HCT116 (cell line): ENCODE measurements at regions not wholly inside any gene's neighbourhood (a gene's known extent, or its start where the extent isn't known, plus 50 kb on each side); places are given as distances from the start of the nearest gene placed in this dataset.

Experiments used
- ATAC-seq: fragments of 200-7000 bp; cut with Tn5 transposase; 2 replicates; pipeline ENCODE4 v1.9.1; 2020; ENCODE audit warnings: mild to moderate bottlenecking, moderate library complexity
- BruUV-seq: library from RNA; stranded (reverse); fragments of 400-500 nt; replicated peaks from 2 replicates; lab custom pipeline; 2021; lab: Mats Ljungman, UMichigan
- CTCF ChIA-PET: fragments of 300-600 bp; sonication (Branson Sonifier 250); formaldehyde crosslinking; loops from one replicate; lab custom pipeline; 2021; ENCODE audit warnings: antibody characterized with exemption; lab: Charles Lee
- POLR2A ChIA-PET: fragments of 300-600, 350-600 bp; sonication (Branson Sonifier 250); formaldehyde crosslinking; loops from one replicate; lab custom pipeline; 2021; ENCODE audit warnings: antibody characterized with exemption; lab: Charles Lee
- RAD21 ChIA-PET, 2 experiments: fragments of 300-600 bp; sonication (Branson Sonifier 250); formaldehyde crosslinking; loops; one replicate each; lab custom pipeline; 2023; ENCODE audit warnings: low total read pairs in 2 of 2; ENCODE audit not compliant: uncharacterized antibody in 2 of 2, unreplicated experiment in 2 of 2, low non-redundant PET in 1 of 2; lab: Charles Lee
- DNase-seq: peaks from one replicate; pipeline ENCODE4 v3.0.0-alpha.2; 2010; ENCODE audit warnings: low read depth, low spot score
- H2AFZ ChIP-seq: fragments of 200-600 bp; shearing (Covaris generic), sonication (generic); 2 replicates; pipeline ENCODE4 v1.6.1; 2017; ENCODE audit warnings: low read depth, mixed run types, mixed read lengths, antibody characterized with exemption, low read length; ENCODE audit not compliant: poor library complexity, severe bottlenecking
- H3K27ac ChIP-seq: 2 replicates; pipeline ENCODE4 v1.5.1; 2012; ENCODE audit warnings: low read depth, low read length
- H3K27me3 ChIP-seq: fragments of 200-600 bp; sonication (generic); 2 replicates; pipeline ENCODE4 v1.6.1; 2016; ENCODE audit warnings: mixed run types, low read length, mixed read lengths; ENCODE audit not compliant: insufficient read depth
- H3K36me3 ChIP-seq, 2 experiments: fragments of 200-500 bp in 1 of 2; fragments of 200-600 bp in 1 of 2; sonication (Bioruptor generic) in 1 of 2; sonication (generic) in 1 of 2; 2 replicates each; pipeline versions ENCODE4 v1.5.1 to v1.6.1; 2014 to 2016; ENCODE audit warnings: low read length in 2 of 2, inconsistent platforms in 1 of 2, mixed read lengths in 1 of 2, mixed run types in 1 of 2; ENCODE audit not compliant: insufficient read depth in 2 of 2, control insufficient read depth in 1 of 2
- H3K4me1 ChIP-seq, 2 experiments: fragments of 200-600 bp in 1 of 2; sonication (generic) in 1 of 2; 2 replicates each; pipeline versions ENCODE4 v1.5.1 to v1.6.1; 2012 to 2017; ENCODE audit warnings: low read length in 2 of 2, inconsistent platforms in 1 of 2, mild to moderate bottlenecking in 1 of 2, mixed read lengths in 1 of 2, mixed run types in 1 of 2, moderate library complexity in 1 of 2; ENCODE audit not compliant: insufficient read depth in 2 of 2, control insufficient read depth in 1 of 2
- H3K4me2 ChIP-seq: fragments of 200-600 bp; sonication (generic); 2 replicates; pipeline ENCODE4 v1.6.1; 2017; ENCODE audit warnings: mixed run types, low read length, mixed read lengths
- H3K4me3 ChIP-seq, 2 experiments: fragments of 200-600 bp in 1 of 2; sonication (generic) in 1 of 2; replicated peaks in 1 of 2; 2 replicates each; pipeline ENCODE4 v1.5.1; 2011 to 2016; ENCODE audit warnings: low read length in 2 of 2, control low read depth in 1 of 2, low read depth in 1 of 2, mild to moderate bottlenecking in 1 of 2, mixed read lengths in 1 of 2, mixed run types in 1 of 2
- H3K79me2 ChIP-seq: fragments of 200-600 bp; sonication (generic); 2 replicates; pipeline ENCODE4 v1.6.1; 2017; ENCODE audit warnings: mild to moderate bottlenecking, mixed run types, low read length, moderate library complexity, mixed read lengths; ENCODE audit not compliant: insufficient read depth
- H3K9ac ChIP-seq: fragments of 200-600 bp; sonication (generic); 2 replicates; pipeline ENCODE4 v1.6.1; 2016; ENCODE audit warnings: low read length, mixed read lengths
- H3K9me2 ChIP-seq: fragments of 200-600 bp; sonication (generic), shearing (Covaris generic); 2 replicates; pipeline ENCODE4 v1.6.1; 2017; ENCODE audit warnings: mixed run types, mild to moderate bottlenecking, moderate library complexity; ENCODE audit not compliant: insufficient read depth
- H3K9me3 ChIP-seq, 2 experiments: fragments of 200-500 bp in 1 of 2; fragments of 200-600 bp in 1 of 2; sonication (Bioruptor generic) in 1 of 2; sonication (generic) in 1 of 2; 2 replicates each; pipeline ENCODE4 v1.6.1; 2014 to 2017; ENCODE audit warnings: low read length in 2 of 2, mixed read lengths in 2 of 2, inconsistent platforms in 1 of 2, low read depth in 1 of 2, mild to moderate bottlenecking in 1 of 2, mixed run types in 1 of 2, moderate library complexity in 1 of 2; ENCODE audit not compliant: control insufficient read depth in 1 of 2, insufficient read depth in 1 of 2
- H4K20me1 ChIP-seq: fragments of 200-600 bp; sonication (generic), shearing (Covaris generic); 2 replicates; pipeline ENCODE4 v1.6.1; 2017; ENCODE audit warnings: mixed run types, mild to moderate bottlenecking, moderate library complexity; ENCODE audit not compliant: insufficient read depth
- CBX3 ChIP-seq: IDR thresholded peaks from 2 replicates; pipeline ENCODE4 v1.6.1; 2012; ENCODE audit warnings: low read depth
- EGR1 ChIP-seq: IDR thresholded peaks from 2 replicates; pipeline ENCODE4 v1.6.1; 2012; ENCODE audit warnings: low read depth
- ELF1 ChIP-seq: IDR thresholded peaks from 2 replicates; pipeline ENCODE4 v1.6.1; 2012; ENCODE audit warnings: low read depth, borderline replicate concordance
- EZH2 ChIP-seq: fragments of 200-600 bp; sonication (generic); IDR thresholded peaks from 2 replicates; pipeline ENCODE4 v1.6.1; 2017; ENCODE audit warnings: antibody characterized with exemption, mixed run types
- EZH2phosphoT487 ChIP-seq: fragments of 200-600 bp; IDR thresholded peaks from 2 replicates; pipeline ENCODE4 v1.6.1; 2018; ENCODE audit warnings: antibody characterized with exemption, borderline replicate concordance
- POLR2A ChIP-seq: IDR thresholded peaks from 2 replicates; pipeline ENCODE4 v1.7.0; 2011; ENCODE audit warnings: borderline replicate concordance; ENCODE audit not compliant: insufficient read depth, insufficient read length; ENCODE audit errors: extremely low read depth
- POLR2AphosphoS5 ChIP-seq: IDR thresholded peaks from 2 replicates; pipeline ENCODE4 v1.6.1; 2011; ENCODE audit warnings: mild to moderate bottlenecking, low read depth, low read length, moderate library complexity
- RAD21 ChIP-seq: IDR thresholded peaks from 2 replicates; pipeline ENCODE4 v1.6.1; 2012; ENCODE audit warnings: low read depth, mild to moderate bottlenecking
- SIN3A ChIP-seq: IDR thresholded peaks from 2 replicates; pipeline ENCODE4 v1.6.1; 2012; ENCODE audit warnings: low read depth
- SP1 ChIP-seq: IDR thresholded peaks from 2 replicates; pipeline ENCODE4 v1.6.1; 2012; ENCODE audit warnings: low read depth
- SRF ChIP-seq: IDR thresholded peaks from 2 replicates; pipeline ENCODE4 v1.6.1; 2012; ENCODE audit warnings: low read depth
- TCF7L2 ChIP-seq: IDR thresholded peaks from 2 replicates; pipeline ENCODE4 v1.7.0; 2011; ENCODE audit warnings: borderline replicate concordance, inconsistent platforms; ENCODE audit not compliant: insufficient read depth, insufficient read length; ENCODE audit errors: extremely low read depth
- YY1 ChIP-seq: IDR thresholded peaks from 2 replicates; pipeline ENCODE4 v1.6.1; 2011; ENCODE audit warnings: low read length, low read depth, moderate library complexity, mild to moderate bottlenecking; ENCODE audit not compliant: insufficient replicate concordance; ENCODE audit errors: extremely low read depth
- intact Hi-C: fragments of 100-400 bp; cut with micrococcal nuclease; formaldehyde crosslinking; loops from 2 replicates; pipeline ENCODE4 v1.10.0; 2022
- TF ChIP-seq, protein P1 (sequence below): IDR thresholded peaks from 2 replicates; pipeline ENCODE4 v1.6.1; 2012
- TF ChIP-seq, protein P2 (sequence below): IDR thresholded peaks from 2 replicates; pipeline ENCODE4 v1.6.1; 2011; ENCODE audit warnings: mild to moderate bottlenecking, low read length, moderate library complexity; ENCODE audit not compliant: insufficient replicate concordance; ENCODE audit errors: extremely low read depth
- TF ChIP-seq, protein P3 (sequence below), 3 experiments: fragments of 200-600 bp in 1 of 3; sonication (generic) in 1 of 3; IDR thresholded peaks in 2 of 3; conservative IDR thresholded peaks in 1 of 3; 2 replicates each; pipeline ENCODE4 v1.5.1; 2012 to 2017; ENCODE audit warnings: low read depth in 2 of 3, low read length in 2 of 3, antibody characterized with exemption in 1 of 3, borderline replicate concordance in 1 of 3, control low read depth in 1 of 3, mild to moderate bottlenecking in 1 of 3, mixed read lengths in 1 of 3, mixed run types in 1 of 3, moderate library complexity in 1 of 3; ENCODE audit not compliant: insufficient read depth in 1 of 3

DNA sequence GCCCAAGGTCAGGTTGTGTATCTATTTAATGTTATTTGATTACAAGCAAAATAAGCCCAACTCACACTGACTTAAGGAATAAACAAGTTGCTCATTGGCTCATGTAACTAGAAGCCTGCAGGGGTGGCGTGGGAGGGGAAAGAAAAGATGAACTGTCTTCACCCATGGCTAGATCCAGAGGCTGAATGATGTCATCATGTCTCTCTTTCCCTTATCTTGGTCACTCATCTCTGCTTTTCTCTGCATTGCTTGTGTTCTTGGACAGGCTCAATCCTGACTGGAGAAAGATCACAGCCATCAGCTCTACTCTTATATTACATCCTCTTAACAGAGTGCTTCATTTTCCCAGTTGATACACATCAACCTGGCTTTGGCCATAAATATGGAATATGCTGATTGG is 290.0 kb upstream of the DIAPH2 start:
- DNase-seq (no peak), ATAC-seq (no peak)
- Histone ChIP-seq H3K4me1 (no peaks in the 10 kb centered on the region), H3K9me3 (no peaks in the 10 kb centered on the region), H3K9me2 (no peaks in the 10 kb centered on the region), H3K36me3 (no peaks in the 10 kb centered on the region), H3K9ac (no peak overlapping the region), H3K4me2 (no peak overlapping the region), H3K4me3 (no peak overlapping the region), H3K27ac (no peak overlapping the region), H3K27me3 (no peaks in the 10 kb centered on the region), H2AFZ (no peak overlapping the region), H4K20me1 (no peaks in the 10 kb centered on the region), H3K79me2 (no peaks in the 10 kb centered on the region)
- POLR2A ChIA-PET, result no interaction called here
- RAD21 ChIA-PET, result no interaction called here
- BruUV-seq, result no TSS peak
- TF ChIP-seq TCF7L2, result no peak
- intact Hi-C loops, result no loop called here
- CTCF ChIA-PET, result no interaction called here

DNA sequence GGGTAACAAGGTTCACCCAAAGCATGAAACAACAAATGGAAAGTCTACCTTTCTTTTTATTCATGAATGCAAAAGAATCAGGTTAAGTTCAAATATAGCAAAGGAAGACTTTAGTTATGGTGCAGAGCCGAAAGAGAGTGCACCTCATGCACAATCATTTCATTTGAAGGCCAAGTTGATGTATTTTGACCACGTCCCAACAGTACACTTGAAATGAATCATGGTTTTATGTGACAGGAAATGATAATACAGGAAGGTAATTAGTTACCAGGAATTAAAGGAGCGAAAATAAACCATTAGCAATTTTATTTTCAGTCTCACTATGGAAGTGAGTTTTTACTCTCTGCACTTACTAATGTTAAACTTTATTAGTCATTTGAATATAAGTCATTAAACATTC is 281.2 kb upstream of the DIAPH2 start:
- intact Hi-C loops, result no loop called here
- no peak for DNase-seq
- Histone ChIP-seq H3K9me2 (no peaks in the 10 kb centered on the region), H3K4me2 (no peak overlapping the region), H4K20me1 (no peaks in the 10 kb centered on the region), H3K4me1 (no peaks in the 10 kb centered on the region), H3K9ac (no peak overlapping the region), H3K4me3 (no peak overlapping the region), H2AFZ (no peak overlapping the region), H3K27ac (no peak overlapping the region), H3K27me3 (no peaks in the 10 kb centered on the region), H3K36me3 (no peaks in the 10 kb centered on the region), H3K9me3 (no peaks in the 10 kb centered on the region), H3K79me2 (no peaks in the 10 kb centered on the region)
- no peak for ATAC-seq
- ChIA-PET CTCF (no interaction called here), POLR2A (no interaction called here), RAD21 (no interaction called here)
- BruUV-seq, result no TSS peak
- TF ChIP-seq YY1, result no peak
- TF ChIP-seq, protein P1, sequence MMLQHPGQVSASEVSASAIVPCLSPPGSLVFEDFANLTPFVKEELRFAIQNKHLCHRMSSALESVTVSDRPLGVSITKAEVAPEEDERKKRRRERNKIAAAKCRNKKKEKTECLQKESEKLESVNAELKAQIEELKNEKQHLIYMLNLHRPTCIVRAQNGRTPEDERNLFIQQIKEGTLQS, result no peak
- TF ChIP-seq POLR2AphosphoS5, result no peak
- TF ChIP-seq, protein P2, sequence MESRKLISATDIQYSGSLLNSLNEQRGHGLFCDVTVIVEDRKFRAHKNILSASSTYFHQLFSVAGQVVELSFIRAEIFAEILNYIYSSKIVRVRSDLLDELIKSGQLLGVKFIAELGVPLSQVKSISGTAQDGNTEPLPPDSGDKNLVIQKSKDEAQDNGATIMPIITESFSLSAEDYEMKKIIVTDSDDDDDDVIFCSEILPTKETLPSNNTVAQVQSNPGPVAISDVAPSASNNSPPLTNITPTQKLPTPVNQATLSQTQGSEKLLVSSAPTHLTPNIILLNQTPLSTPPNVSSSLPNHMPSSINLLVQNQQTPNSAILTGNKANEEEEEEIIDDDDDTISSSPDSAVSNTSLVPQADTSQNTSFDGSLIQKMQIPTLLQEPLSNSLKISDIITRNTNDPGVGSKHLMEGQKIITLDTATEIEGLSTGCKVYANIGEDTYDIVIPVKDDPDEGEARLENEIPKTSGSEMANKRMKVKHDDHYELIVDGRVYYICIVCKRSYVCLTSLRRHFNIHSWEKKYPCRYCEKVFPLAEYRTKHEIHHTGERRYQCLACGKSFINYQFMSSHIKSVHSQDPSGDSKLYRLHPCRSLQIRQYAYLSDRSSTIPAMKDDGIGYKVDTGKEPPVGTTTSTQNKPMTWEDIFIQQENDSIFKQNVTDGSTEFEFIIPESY, result no peak
- TF ChIP-seq EGR1, result no peak
- no peak for TF ChIP-seq CBX3
- no peak for TF ChIP-seq EZH2phosphoT487
- no peak for TF ChIP-seq TCF7L2
- TF ChIP-seq RAD21, result no peak
- no peak for TF ChIP-seq SRF
- no peak for TF ChIP-seq POLR2A
- TF ChIP-seq SP1, result no peak
- no peak for TF ChIP-seq ELF1
- TF ChIP-seq EZH2, result no peak
- no peak for TF ChIP-seq SIN3A
- TF ChIP-seq, protein P3, sequence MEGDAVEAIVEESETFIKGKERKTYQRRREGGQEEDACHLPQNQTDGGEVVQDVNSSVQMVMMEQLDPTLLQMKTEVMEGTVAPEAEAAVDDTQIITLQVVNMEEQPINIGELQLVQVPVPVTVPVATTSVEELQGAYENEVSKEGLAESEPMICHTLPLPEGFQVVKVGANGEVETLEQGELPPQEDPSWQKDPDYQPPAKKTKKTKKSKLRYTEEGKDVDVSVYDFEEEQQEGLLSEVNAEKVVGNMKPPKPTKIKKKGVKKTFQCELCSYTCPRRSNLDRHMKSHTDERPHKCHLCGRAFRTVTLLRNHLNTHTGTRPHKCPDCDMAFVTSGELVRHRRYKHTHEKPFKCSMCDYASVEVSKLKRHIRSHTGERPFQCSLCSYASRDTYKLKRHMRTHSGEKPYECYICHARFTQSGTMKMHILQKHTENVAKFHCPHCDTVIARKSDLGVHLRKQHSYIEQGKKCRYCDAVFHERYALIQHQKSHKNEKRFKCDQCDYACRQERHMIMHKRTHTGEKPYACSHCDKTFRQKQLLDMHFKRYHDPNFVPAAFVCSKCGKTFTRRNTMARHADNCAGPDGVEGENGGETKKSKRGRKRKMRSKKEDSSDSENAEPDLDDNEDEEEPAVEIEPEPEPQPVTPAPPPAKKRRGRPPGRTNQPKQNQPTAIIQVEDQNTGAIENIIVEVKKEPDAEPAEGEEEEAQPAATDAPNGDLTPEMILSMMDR (IDR thresholded peaks at IDR 0.05 in 2 of 3, conservative IDR thresholded peaks at IDR 0.05 in 1 of 3; ENCODE audit: borderline replicate concordance in 1 of 3, insufficient read depth in 1 of 3, low read depth in 2 of 3, low read length in 2 of 3), result no peak
